ENCODE measurements at regions not wholly inside any gene's neighbourhood (a gene's known extent, or its start where the extent isn't known, plus 50 kb on each side); places are given as distances from the start of the nearest gene placed in this dataset.

DNA sequence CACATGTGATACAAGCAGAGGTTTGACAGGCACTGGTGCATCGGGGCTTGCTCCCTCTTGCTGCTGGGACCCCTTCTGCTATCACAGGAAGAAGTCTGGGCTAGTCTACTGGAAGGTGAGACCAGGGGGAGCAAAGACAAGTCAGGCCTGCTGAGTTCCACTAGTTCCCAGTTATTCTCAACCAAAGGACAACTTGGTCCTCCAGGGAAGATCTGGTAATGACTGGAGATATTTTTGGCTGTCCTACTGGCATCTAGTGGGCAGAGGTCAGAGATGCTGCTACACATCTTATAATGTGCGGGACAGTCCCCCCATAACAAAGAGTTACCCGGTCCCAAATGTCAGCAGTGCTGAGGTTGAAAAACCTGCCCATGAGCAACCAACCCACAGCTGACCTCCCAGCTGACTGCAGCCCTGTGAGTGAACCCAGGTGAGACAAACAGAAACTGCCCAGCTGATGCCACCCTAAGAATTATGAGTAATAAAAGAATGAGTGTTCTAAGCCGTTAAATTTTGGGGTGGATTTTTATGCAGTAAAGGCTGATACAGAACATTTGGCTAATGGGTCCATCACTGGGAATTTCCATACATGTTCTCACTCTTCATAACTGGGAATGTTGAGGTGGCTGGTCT lies 71.6 kb downstream of the NENF start:
- no peak overlapping the region for H3K9ac ChIP-seq (ENCODE audit: low read length in 3 of 3)
- DNase-seq, result no peak
- H3K27me3 ChIP-seq (ENCODE audit: control insufficient read depth, insufficient read depth, low read length), result no peaks in the 10 kb centered on the region
- H3K4me1 ChIP-seq (ENCODE audit: control insufficient read depth in 2 of 3, insufficient read depth in 2 of 3, low read depth in 1 of 3, low read length in 3 of 3), result no peaks in the 10 kb centered on the region
- no peak for FAIRE-seq
- H3K4me3 ChIP-seq (ENCODE audit: low read length in 3 of 3), result no peak overlapping the region
- no peaks in the 10 kb centered on the region for H3K9me3 ChIP-seq (ENCODE audit: control insufficient read depth in 2 of 3, insufficient read depth in 1 of 3, low read length in 3 of 3)
- H3K36me3 ChIP-seq (ENCODE audit: control insufficient read depth in 2 of 3, insufficient read depth in 3 of 3, low read length in 3 of 3), result no peaks in the 10 kb centered on the region
- intact Hi-C loops (cut with DNase I), result no loop called here
- H3K27ac ChIP-seq (ENCODE audit: low read depth in 2 of 2, low read length in 2 of 2), result no peak overlapping the region
- TF ChIP-seq, protein P1, sequence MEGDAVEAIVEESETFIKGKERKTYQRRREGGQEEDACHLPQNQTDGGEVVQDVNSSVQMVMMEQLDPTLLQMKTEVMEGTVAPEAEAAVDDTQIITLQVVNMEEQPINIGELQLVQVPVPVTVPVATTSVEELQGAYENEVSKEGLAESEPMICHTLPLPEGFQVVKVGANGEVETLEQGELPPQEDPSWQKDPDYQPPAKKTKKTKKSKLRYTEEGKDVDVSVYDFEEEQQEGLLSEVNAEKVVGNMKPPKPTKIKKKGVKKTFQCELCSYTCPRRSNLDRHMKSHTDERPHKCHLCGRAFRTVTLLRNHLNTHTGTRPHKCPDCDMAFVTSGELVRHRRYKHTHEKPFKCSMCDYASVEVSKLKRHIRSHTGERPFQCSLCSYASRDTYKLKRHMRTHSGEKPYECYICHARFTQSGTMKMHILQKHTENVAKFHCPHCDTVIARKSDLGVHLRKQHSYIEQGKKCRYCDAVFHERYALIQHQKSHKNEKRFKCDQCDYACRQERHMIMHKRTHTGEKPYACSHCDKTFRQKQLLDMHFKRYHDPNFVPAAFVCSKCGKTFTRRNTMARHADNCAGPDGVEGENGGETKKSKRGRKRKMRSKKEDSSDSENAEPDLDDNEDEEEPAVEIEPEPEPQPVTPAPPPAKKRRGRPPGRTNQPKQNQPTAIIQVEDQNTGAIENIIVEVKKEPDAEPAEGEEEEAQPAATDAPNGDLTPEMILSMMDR (IDR thresholded peaks at IDR 0.05; ENCODE audit: borderline replicate concordance, extremely low read depth, insufficient read depth), result no peak

DNA sequence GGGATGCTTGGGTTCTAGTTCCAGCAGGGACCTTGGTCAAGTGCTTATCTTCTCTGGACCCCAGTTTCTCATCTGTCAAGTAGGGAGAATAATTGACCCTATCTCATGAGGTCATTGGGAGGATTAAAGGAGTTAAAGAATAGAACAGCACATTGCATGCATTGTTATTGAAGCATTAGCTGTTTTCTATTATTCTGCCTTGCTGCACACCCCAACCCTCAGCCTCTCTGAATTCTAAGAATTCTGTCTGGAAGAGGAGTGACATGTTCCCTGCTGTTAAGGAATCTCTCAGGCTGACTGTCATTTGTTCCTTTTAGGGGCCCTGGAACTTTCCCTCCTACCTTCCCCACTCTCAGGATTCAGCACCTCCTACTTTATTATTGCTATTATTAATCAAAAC lies 73.9 kb downstream of the NENF start:
- H3K27ac ChIP-seq (ENCODE audit: low read depth in 2 of 2, low read length in 2 of 2), result no peak overlapping the region
- intact Hi-C loops (cut with DNase I), result no loop called here
- DNase-seq (no peak), FAIRE-seq (no peak)
- H3K4me3 ChIP-seq (ENCODE audit: low read length in 3 of 3), result no peak overlapping the region
- H3K9ac ChIP-seq (ENCODE audit: low read length in 3 of 3), result no peak overlapping the region
- H3K36me3 ChIP-seq (ENCODE audit: control insufficient read depth in 2 of 3, insufficient read depth in 3 of 3, low read length in 3 of 3), result no peaks in the 10 kb centered on the region
- no peaks in the 10 kb centered on the region for H3K4me1 ChIP-seq (ENCODE audit: control insufficient read depth in 2 of 3, insufficient read depth in 2 of 3, low read depth in 1 of 3, low read length in 3 of 3)
- TF ChIP-seq, protein P1 (IDR thresholded peaks at IDR 0.05; ENCODE audit: borderline replicate concordance, extremely low read depth, insufficient read depth), result no peak
- H3K9me3 ChIP-seq (ENCODE audit: control insufficient read depth in 2 of 3, insufficient read depth in 1 of 3, low read length in 3 of 3), result no peaks in the 10 kb centered on the region
- no peaks in the 10 kb centered on the region for H3K27me3 ChIP-seq (ENCODE audit: control insufficient read depth, insufficient read depth, low read length)

DNA sequence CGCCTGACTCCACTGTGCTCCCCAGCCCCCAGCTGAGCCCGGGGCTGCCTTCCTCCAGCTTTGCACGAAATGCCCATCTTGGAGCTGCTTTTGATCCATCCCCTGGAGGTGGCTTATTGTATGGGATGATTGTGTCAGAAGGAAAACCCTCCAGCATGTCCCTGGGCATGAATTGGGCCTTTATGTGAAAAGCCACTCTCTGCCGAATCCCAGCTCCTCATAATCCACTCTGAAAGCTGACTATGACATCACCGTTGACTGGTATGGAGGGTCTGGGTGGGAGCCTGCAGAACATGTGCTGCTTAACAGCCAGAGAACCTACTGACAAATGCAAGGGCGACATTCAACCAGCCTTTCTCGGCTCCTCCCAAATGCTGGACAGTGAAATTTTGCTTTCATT lies 74.6 kb downstream of the NENF start:
- Histone ChIP-seq H3K4me1 (ENCODE audit: control insufficient read depth in 2 of 3, insufficient read depth in 2 of 3, low read depth in 1 of 3, low read length in 3 of 3) (no peaks in the 10 kb centered on the region), H3K4me3 (ENCODE audit: low read length in 3 of 3) (no peak overlapping the region), H3K9me3 (ENCODE audit: control insufficient read depth in 2 of 3, insufficient read depth in 1 of 3, low read length in 3 of 3) (no peaks in the 10 kb centered on the region), H3K27me3 (ENCODE audit: control insufficient read depth, insufficient read depth, low read length) (no peaks in the 10 kb centered on the region), H3K9ac (ENCODE audit: low read length in 3 of 3) (no peak overlapping the region), H3K27ac (ENCODE audit: low read depth in 2 of 2, low read length in 2 of 2) (no peak overlapping the region), H3K36me3 (ENCODE audit: control insufficient read depth in 2 of 3, insufficient read depth in 3 of 3, low read length in 3 of 3) (no peaks in the 10 kb centered on the region)
- TF ChIP-seq, protein P1 (IDR thresholded peaks at IDR 0.05; ENCODE audit: borderline replicate concordance, extremely low read depth, insufficient read depth), result no peak
- FAIRE-seq, result no peak
- intact Hi-C loops (cut with DNase I), result no loop called here
- DNase-seq, result no peak

All from kidney (tissue), 13 donors.